Endothelial cell of hepatic sinusoid (primary cell): ENCODE measurements at regions not wholly inside any gene's neighbourhood (a gene's known extent, or its start where the extent isn't known, plus 50 kb on each side); places are given as distances from the start of the nearest gene placed in this dataset.

Experiments used
- in situ Hi-C: cut with HindIII; loops from 2 replicates; pipeline ENCODE4 v1.10.0; 2017; ENCODE audit warnings: low sequenced_read_pairs

GRCh38 chr22:49100773-49101172 lies 726.9 kb downstream of the BRD1 start:
- in situ Hi-C loops = no loop called here

GRCh38 chr22:49100316-49100715 lies 727.4 kb downstream of the BRD1 start:
- in situ Hi-C loops = no loop called here

- in situ Hi-C loops = no loop called here
Observed at GRCh38 chr22:49099496-49100124, 728.1 kb downstream of the BRD1 start.

GRCh38 chr22:49099089-49099488 lies 728.6 kb downstream of the BRD1 start:
- in situ Hi-C loops = no loop called here

- in situ Hi-C loops = no loop called here
Observed at GRCh38 chr22:49097966-49098365, 729.7 kb downstream of the BRD1 start.

GRCh38 chr22:49097171-49097925 lies 730.3 kb downstream of the BRD1 start:
- in situ Hi-C loops = no loop called here

- in situ Hi-C loops = no loop called here
Observed at GRCh38 chr22:49096476-49096875, 731.2 kb downstream of the BRD1 start.

GRCh38 chr22:49095366-49095765 lies 732.3 kb downstream of the BRD1 start:
- in situ Hi-C loops = no loop called here

- in situ Hi-C loops = no loop called here
Observed at GRCh38 chr22:49094858-49095257, 732.8 kb downstream of the BRD1 start.

- in situ Hi-C loops = no loop called here
Observed at GRCh38 chr22:49094151-49094550, 733.5 kb downstream of the BRD1 start.

GRCh38 chr22:49093192-49093880 lies 734.3 kb downstream of the BRD1 start:
- in situ Hi-C loops = no loop called here

GRCh38 chr22:49092716-49093115 lies 735.0 kb downstream of the BRD1 start:
- in situ Hi-C loops = no loop called here

- in situ Hi-C loops = no loop called here
Observed at GRCh38 chr22:49091917-49092545, 735.6 kb downstream of the BRD1 start.

GRCh38 chr22:49091451-49091850 lies 736.2 kb downstream of the BRD1 start:
- in situ Hi-C loops = no loop called here

GRCh38 chr22:49090853-49091135 lies 736.9 kb downstream of the BRD1 start:
- in situ Hi-C loops = no loop called here

GRCh38 chr22:49090061-49090852 lies 737.4 kb downstream of the BRD1 start:
- in situ Hi-C loops = no loop called here

- in situ Hi-C loops = no loop called here
Observed at GRCh38 chr22:49088801-49089791, 738.6 kb downstream of the BRD1 start.

- in situ Hi-C loops = no loop called here
Observed at GRCh38 chr22:49087716-49088601, 739.7 kb downstream of the BRD1 start.

GRCh38 chr22:49087198-49087597 lies 740.5 kb downstream of the BRD1 start:
- in situ Hi-C loops = no loop called here
